Endothelial cell of umbilical vein (primary cell): ENCODE measurements at regions not wholly inside any gene's neighbourhood (a gene's known extent, or its start where the extent isn't known, plus 50 kb on each side); places are given as distances from the start of the nearest gene placed in this dataset.

Source experiments
- EZH2 ChIP-seq: IDR thresholded peaks from 2 replicates; pipeline ENCODE4 v1.6.1; 2012; ENCODE audit warnings: borderline replicate concordance, low read depth, mild to moderate bottlenecking, moderate library complexity, low read length, inconsistent platforms; ENCODE audit not compliant: severe bottlenecking
- FOS ChIP-seq: IDR thresholded peaks from 2 replicates; pipeline ENCODE4 v1.6.1; 2011; ENCODE audit warnings: mild to moderate bottlenecking, low read length, moderate library complexity, borderline replicate concordance; ENCODE audit not compliant: insufficient read depth
- GATA2 ChIP-seq: IDR thresholded peaks from 2 replicates; pipeline ENCODE4 v1.7.0; 2011; ENCODE audit warnings: low read depth, mild to moderate bottlenecking, moderate library complexity, mixed read lengths, low read length; ENCODE audit not compliant: insufficient read length, insufficient read depth
- JUN ChIP-seq: IDR thresholded peaks from 2 replicates; pipeline ENCODE4 v1.6.1; 2011; ENCODE audit warnings: borderline replicate concordance, low read depth; ENCODE audit not compliant: insufficient read length, insufficient read depth
- MYC ChIP-seq: IDR thresholded peaks from one replicate; pipeline ENCODE4 v1.6.1; 2011; ENCODE audit warnings: mild to moderate bottlenecking, low read depth, low read length
- POLR2A ChIP-seq: IDR thresholded peaks from 2 replicates; pipeline ENCODE4 v1.6.1; 2012; ENCODE audit warnings: low read depth, mild to moderate bottlenecking, control low read depth, low read length
- POLR2AphosphoS5 ChIP-seq: IDR thresholded peaks from 2 replicates; pipeline ENCODE4 v1.6.1; 2012; ENCODE audit warnings: low read depth, mild to moderate bottlenecking, control low read depth, low read length, moderate library complexity; ENCODE audit not compliant: insufficient read depth
- TF ChIP-seq, protein P1 (sequence below), 2 donors: IDR thresholded peaks; 1 replicate in 1 of 2; 2 replicates in 1 of 2; pipeline ENCODE4 v1.5.1; 2011; ENCODE audit warnings: low read length in 2 of 2, mild to moderate bottlenecking in 2 of 2, moderate library complexity in 2 of 2, control low read depth in 1 of 2, inconsistent platforms in 1 of 2, low read depth in 1 of 2; ENCODE audit not compliant: insufficient read depth in 1 of 2; ENCODE audit errors: extremely low read depth in 1 of 2
- TF ChIP-seq, protein P2 (sequence below): IDR thresholded peaks from 2 replicates; pipeline ENCODE4 v1.6.1; 2011; ENCODE audit not compliant: insufficient read depth, insufficient read length

DNA sequence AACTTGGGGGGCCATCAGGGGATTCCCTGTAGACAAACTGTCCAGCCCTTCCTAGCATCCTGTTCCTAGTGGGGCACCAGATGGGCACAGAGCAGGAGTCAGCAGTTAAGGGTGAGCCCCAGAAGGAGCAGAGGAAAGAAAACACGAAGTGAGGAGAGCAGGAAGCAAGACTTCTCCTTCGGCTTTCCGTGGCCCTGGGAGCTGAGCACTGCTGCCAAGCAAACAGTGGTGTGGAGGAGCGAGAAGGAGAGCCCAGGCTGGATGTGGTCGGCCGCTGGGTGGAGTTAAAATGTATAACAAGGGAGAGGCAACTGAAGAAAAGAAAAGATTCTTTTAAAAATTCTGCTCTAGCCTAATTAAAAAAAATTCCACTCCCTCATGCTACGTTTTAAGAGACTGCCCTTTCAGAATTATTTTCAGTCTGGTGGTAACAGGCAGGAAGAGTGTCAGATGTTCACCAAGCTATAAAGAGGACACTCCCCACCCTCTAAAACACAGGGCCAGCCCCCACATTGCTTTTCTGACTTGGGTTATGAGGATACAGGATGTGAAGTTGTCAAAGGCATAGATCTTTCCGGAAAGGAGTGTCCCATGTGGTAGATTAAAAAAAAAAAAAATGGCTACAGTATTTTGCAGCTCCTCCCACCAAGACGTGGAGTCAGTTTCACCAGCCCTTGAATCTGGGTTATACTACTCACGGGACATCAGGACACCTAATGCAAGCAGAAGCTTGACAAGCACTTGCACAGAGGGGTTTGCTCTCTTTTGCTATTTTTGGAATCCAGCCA, 74.9 kb upstream of the ZFHX3 start:
- no peak for TF ChIP-seq POLR2A
- TF ChIP-seq, protein P1, sequence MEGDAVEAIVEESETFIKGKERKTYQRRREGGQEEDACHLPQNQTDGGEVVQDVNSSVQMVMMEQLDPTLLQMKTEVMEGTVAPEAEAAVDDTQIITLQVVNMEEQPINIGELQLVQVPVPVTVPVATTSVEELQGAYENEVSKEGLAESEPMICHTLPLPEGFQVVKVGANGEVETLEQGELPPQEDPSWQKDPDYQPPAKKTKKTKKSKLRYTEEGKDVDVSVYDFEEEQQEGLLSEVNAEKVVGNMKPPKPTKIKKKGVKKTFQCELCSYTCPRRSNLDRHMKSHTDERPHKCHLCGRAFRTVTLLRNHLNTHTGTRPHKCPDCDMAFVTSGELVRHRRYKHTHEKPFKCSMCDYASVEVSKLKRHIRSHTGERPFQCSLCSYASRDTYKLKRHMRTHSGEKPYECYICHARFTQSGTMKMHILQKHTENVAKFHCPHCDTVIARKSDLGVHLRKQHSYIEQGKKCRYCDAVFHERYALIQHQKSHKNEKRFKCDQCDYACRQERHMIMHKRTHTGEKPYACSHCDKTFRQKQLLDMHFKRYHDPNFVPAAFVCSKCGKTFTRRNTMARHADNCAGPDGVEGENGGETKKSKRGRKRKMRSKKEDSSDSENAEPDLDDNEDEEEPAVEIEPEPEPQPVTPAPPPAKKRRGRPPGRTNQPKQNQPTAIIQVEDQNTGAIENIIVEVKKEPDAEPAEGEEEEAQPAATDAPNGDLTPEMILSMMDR (IDR thresholded peaks at IDR 0.05; ENCODE audit: extremely low read depth in 1 of 2, insufficient read depth in 1 of 2, low read depth in 1 of 2, low read length in 2 of 2), result no peak
- TF ChIP-seq EZH2, result no peak
- TF ChIP-seq MYC, result no peak
- TF ChIP-seq JUN, result no peak
- no peak for TF ChIP-seq POLR2AphosphoS5
- TF ChIP-seq, protein P2, sequence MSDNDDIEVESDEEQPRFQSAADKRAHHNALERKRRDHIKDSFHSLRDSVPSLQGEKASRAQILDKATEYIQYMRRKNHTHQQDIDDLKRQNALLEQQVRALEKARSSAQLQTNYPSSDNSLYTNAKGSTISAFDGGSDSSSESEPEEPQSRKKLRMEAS, result no peak
- TF ChIP-seq FOS, result no peak
- TF ChIP-seq GATA2, result no peak
